IMR-90 (cell line): ENCODE measurements at regions not wholly inside any gene's neighbourhood (a gene's known extent, or its start where the extent isn't known, plus 50 kb on each side); places are given as distances from the start of the nearest gene placed in this dataset.

ENCODE experiments used
- ATAC-seq: fragments of 200-7000 bp; cut with Tn5 transposase; 2 replicates; pipeline ENCODE4 v1.9.1; 2020; ENCODE audit warnings: low read depth, mild to moderate bottlenecking, moderate library complexity
- BruUV-seq: library from RNA; stranded (reverse); fragments of 400-500 nt; replicated peaks from 2 replicates; lab custom pipeline; 2021; lab: Mats Ljungman, UMichigan
- CTCF ChIA-PET: fragments of 300-600 bp; formaldehyde crosslinking; extraction: SDS; loops from one replicate; lab custom pipeline; 2021; ENCODE audit warnings: antibody characterized with exemption; lab: Yijun Ruan, JAX
- POLR2A ChIA-PET: fragments of 300-600 bp; sonication (Branson Sonifier 250); formaldehyde crosslinking; loops from one replicate; lab custom pipeline; 2022; ENCODE audit warnings: antibody characterized with exemption; ENCODE audit not compliant: unreplicated experiment; lab: Charles Lee
- DNase-seq: peaks from one replicate; pipeline ENCODE4 v3.0.0; 2013
- H2AFZ ChIP-seq: replicated peaks from 2 replicates; pipeline ENCODE3; 2013; ENCODE audit warnings: low read length, mild to moderate bottlenecking; ENCODE audit not compliant: poor library complexity
- H2AK5ac ChIP-seq: 2 replicates; pipeline ENCODE4 v1.6.1; 2013; ENCODE audit warnings: low read depth, low read length, inconsistent platforms
- H2AK9ac ChIP-seq: replicated peaks from 2 replicates; pipeline ENCODE3; 2013; ENCODE audit warnings: mild to moderate bottlenecking, low read depth, low read length, moderate library complexity; ENCODE audit not compliant: poor library complexity
- H2BK120ac ChIP-seq: 2 replicates; pipeline ENCODE4 v1.6.1; 2013; ENCODE audit warnings: low read depth, low read length, inconsistent platforms
- H2BK15ac ChIP-seq: 3 replicates; pipeline ENCODE4 v1.6.1; 2013; ENCODE audit warnings: low read depth, low read length, inconsistent platforms
- H2BK20ac ChIP-seq: 2 replicates; pipeline ENCODE4 v1.6.1; 2013; ENCODE audit warnings: low read depth, mild to moderate bottlenecking, inconsistent platforms, low read length, moderate library complexity
- H2BK5ac ChIP-seq: 2 replicates; pipeline ENCODE4 v1.6.1; 2013; ENCODE audit warnings: mild to moderate bottlenecking, low read depth, low read length, inconsistent platforms; ENCODE audit not compliant: poor library complexity, severe bottlenecking
- H3K14ac ChIP-seq: replicated peaks from 2 replicates; pipeline ENCODE4 v1.6.1; 2013; ENCODE audit warnings: low read depth, low read length, inconsistent platforms
- H3K18ac ChIP-seq: 2 replicates; pipeline ENCODE4 v1.6.1; 2013; ENCODE audit warnings: low read depth, low read length, control low read depth
- H3K23ac ChIP-seq: 2 replicates; pipeline ENCODE4 v1.6.1; 2013; ENCODE audit warnings: low read depth, low read length, inconsistent platforms
- H3K27ac ChIP-seq: 2 replicates; pipeline ENCODE4 v1.5.1; 2013; ENCODE audit warnings: mild to moderate bottlenecking, control low read depth, low read length; ENCODE audit not compliant: insufficient read depth
- H3K27me3 ChIP-seq: 2 replicates; pipeline ENCODE4 v1.6.1; 2013; ENCODE audit warnings: low read length; ENCODE audit not compliant: control insufficient read depth, insufficient read depth
- H3K36me3 ChIP-seq: 2 replicates; pipeline ENCODE4 v1.6.1; 2013; ENCODE audit warnings: low read length, mixed read lengths; ENCODE audit not compliant: control insufficient read depth, insufficient read depth
- H3K4ac ChIP-seq: 2 replicates; pipeline ENCODE4 v1.6.1; 2013; ENCODE audit warnings: low read depth, low read length, inconsistent platforms
- H3K4me1 ChIP-seq: 2 replicates; pipeline ENCODE4 v1.6.1; 2013; ENCODE audit warnings: low read length, mixed read lengths; ENCODE audit not compliant: control insufficient read depth, insufficient read depth
- H3K4me2 ChIP-seq: 2 replicates; pipeline ENCODE4 v1.6.1; 2013; ENCODE audit warnings: low read depth, mild to moderate bottlenecking, control low read depth, low read length, moderate library complexity
- H3K4me3 ChIP-seq: 2 replicates; pipeline ENCODE4 v1.5.1; 2013; ENCODE audit warnings: low read depth, mild to moderate bottlenecking, control low read depth, low read length, moderate library complexity; ENCODE audit not compliant: insufficient read depth
- H3K56ac ChIP-seq: 2 replicates; pipeline ENCODE4 v1.6.1; 2013; ENCODE audit warnings: low read length, inconsistent platforms; ENCODE audit not compliant: insufficient read depth; ENCODE audit errors: extremely low read depth
- H3K79me1 ChIP-seq, 2 experiments: 2 replicates each; pipeline ENCODE4 v1.6.1; 2013; ENCODE audit warnings: low read length in 2 of 2, inconsistent platforms in 1 of 2, low read depth in 1 of 2
- H3K9ac ChIP-seq: 2 replicates; pipeline ENCODE4 v1.6.1; 2013; ENCODE audit warnings: low read depth, low read length, control low read depth
- H3K9me1 ChIP-seq: 2 replicates; pipeline ENCODE4 v1.6.1; 2013; ENCODE audit warnings: low read length, inconsistent platforms; ENCODE audit not compliant: insufficient read depth
- H3K9me3 ChIP-seq: 2 replicates; pipeline ENCODE4 v1.6.1; 2013; ENCODE audit warnings: low read length; ENCODE audit not compliant: control insufficient read depth, insufficient read depth
- H4K20me1 ChIP-seq: 2 replicates; pipeline ENCODE4 v1.6.1; 2013; ENCODE audit warnings: low read length, inconsistent platforms; ENCODE audit not compliant: insufficient read depth
- H4K5ac ChIP-seq: 2 replicates; pipeline ENCODE4 v1.6.1; 2013; ENCODE audit warnings: mild to moderate bottlenecking, low read depth, low read length, control low read depth
- H4K8ac ChIP-seq, 2 experiments: 2 replicates each; pipeline ENCODE4 v1.6.1; 2013; ENCODE audit warnings: low read depth in 2 of 2, low read length in 2 of 2, control low read depth in 1 of 2, inconsistent platforms in 1 of 2
- H4K91ac ChIP-seq: 2 replicates; pipeline ENCODE4 v1.6.1; 2013; ENCODE audit warnings: low read depth, low read length, inconsistent platforms; ENCODE audit not compliant: insufficient read depth
- BHLHE40 ChIP-seq: fragments of 150-350 bp; IDR thresholded peaks from 2 replicates; pipeline ENCODE4 v1.6.1; 2016; ENCODE audit warnings: mild to moderate bottlenecking, low read depth, low read length
- CTCF ChIP-seq: conservative IDR thresholded peaks from 2 replicates; pipeline ENCODE4 v1.5.1; 2012; ENCODE audit warnings: mild to moderate bottlenecking, low read depth, low read length, improper control_type of control experiment
- ELK1 ChIP-seq: fragments of 150-350 bp; IDR thresholded peaks from 2 replicates; pipeline ENCODE4 v1.6.1; 2016; ENCODE audit warnings: low read depth, mild to moderate bottlenecking, low read length, moderate library complexity, borderline replicate concordance
- FOS ChIP-seq: fragments of 150-350 bp; IDR thresholded peaks from 2 replicates; pipeline ENCODE4 v1.6.1; 2016; ENCODE audit warnings: low read depth, low read length
- MXI1 ChIP-seq: IDR thresholded peaks from 2 replicates; pipeline ENCODE4 v1.6.1; 2012; ENCODE audit warnings: low read depth, mild to moderate bottlenecking, low read length, moderate library complexity, borderline replicate concordance
- RAD21 ChIP-seq: IDR thresholded peaks from 2 replicates; pipeline ENCODE4 v1.6.1; 2012; ENCODE audit warnings: low read length, improper control_type of control experiment
- RFX5 ChIP-seq: IDR thresholded peaks from 2 replicates; pipeline ENCODE4 v1.8.0; 2012; ENCODE audit warnings: low read depth, mild to moderate bottlenecking, low read length, moderate library complexity
- SMC3 ChIP-seq: fragments of 150-350 bp; IDR thresholded peaks from 2 replicates; pipeline ENCODE4 v1.6.1; 2016; ENCODE audit warnings: low read depth, mild to moderate bottlenecking, antibody characterized with exemption, low read length, moderate library complexity
- WGBS, 2 experiments: methylation state at CpG; one replicate each; pipeline versions ENCODE4 v1.1.5 to v1.1.7; 2013; ENCODE audit warnings: missing lambda C conversion rate in 2 of 2; ENCODE audit not compliant: insufficient read length in 1 of 2; ENCODE audit errors: extremely low coverage in 2 of 2; 5-methylcytosine and 5-hydroxymethylcytosine counted together
- dilution Hi-C: fragments of 300-500 bp; cut with HindIII; formaldehyde crosslinking; loops from one replicate; pipeline ENCODE4 v1.14.3; 2018; ENCODE audit warnings: low sequenced_read_pairs; ENCODE audit not compliant: unreplicated experiment
- in situ Hi-C: fragments of 300-500 bp; cut with MboI; formaldehyde crosslinking; loops from 3 replicates; pipeline ENCODE4 v1.14.3; 2019; ENCODE audit warnings: low sequenced_read_pairs, inconsistent platforms, mixed read lengths
- intact Hi-C: fragments of 100-400 bp; cut with micrococcal nuclease; formaldehyde crosslinking; loops from 2 replicates; pipeline ENCODE4 v1.10.0; 2022

GRCh38 chr2:179340678-179341077 lies 76.0 kb upstream of the SESTD1 start:
- no peak overlapping the region for H4K5ac ChIP-seq
- no peak overlapping the region for H3K4ac ChIP-seq
- no peak overlapping the region for H2AK5ac ChIP-seq
- no peak overlapping the region for H3K4me3 ChIP-seq
- no peak overlapping the region for H4K91ac ChIP-seq
- peak; percentile 28 for DNase-seq
- no peak overlapping the region for H2BK15ac ChIP-seq
- H2BK20ac ChIP-seq, result no peak overlapping the region
- in situ Hi-C loops, result no loop called here
- H3K14ac ChIP-seq, result no peak overlapping the region
- TF ChIP-seq SMC3, result peak; percentile 38
- TF ChIP-seq FOS, result no peak
- TF ChIP-seq CTCF, result peak; percentile 41
- peak; percentile 28 for TF ChIP-seq RAD21
- no peak for TF ChIP-seq MXI1
- TF ChIP-seq RFX5, result no peak
- no peak for TF ChIP-seq BHLHE40
- no peak for TF ChIP-seq ELK1
- BruUV-seq, result no TSS peak
- no peaks in the 10 kb centered on the region for H4K20me1 ChIP-seq
- CTCF ChIA-PET, result no interaction called here
- H2AFZ ChIP-seq, result no peak overlapping the region
- H4K8ac ChIP-seq, result no peak overlapping the region
- no peak overlapping the region for H3K9ac ChIP-seq
- WGBS, 2 experiments, result 63 to 89% methylated on average over 1 to 2 of the region's 4 CpGs
- H3K36me3 ChIP-seq, result no peaks in the 10 kb centered on the region
- no peak overlapping the region for H2BK120ac ChIP-seq
- H3K27ac ChIP-seq, result no peak overlapping the region
- H3K56ac ChIP-seq, result no peak overlapping the region
- POLR2A ChIA-PET, result no interaction called here
- no peak for ATAC-seq
- intact Hi-C loops, result loop anchor here (1.0 to 5.0 kb wide), 2 partner anchors 78 to 121 kb away; partner anchors contain the start of gene SESTD1
- peaks cover 4% of the 10 kb centered on the region for H3K4me1 ChIP-seq
- no peak overlapping the region for H2AK9ac ChIP-seq
- H3K4me2 ChIP-seq, result no peak overlapping the region
- H3K79me1 ChIP-seq, result no peaks in the 10 kb centered on the region
- dilution Hi-C loops, result no loop called here
- H3K27me3 ChIP-seq, result no peaks in the 10 kb centered on the region; the same call in 1 of the 2 replicates
- H2BK5ac ChIP-seq, result no peak overlapping the region
- H3K9me3 ChIP-seq, result no peaks in the 10 kb centered on the region
- H3K23ac ChIP-seq, result no peak overlapping the region
- H3K18ac ChIP-seq, result no peak overlapping the region
- no peaks in the 10 kb centered on the region; the same call in 1 of the 2 replicates for H3K9me1 ChIP-seq
